ENCODE measurements at regions not wholly inside any gene's neighbourhood (a gene's known extent, or its start where the extent isn't known, plus 50 kb on each side); places are given as distances from the start of the nearest gene placed in this dataset.
"Not testable (repeated sequence)": the region's sequence is repeated elsewhere in the genome, so short reads cannot be mapped to it uniquely, and the experiment has no call there.

DNA sequence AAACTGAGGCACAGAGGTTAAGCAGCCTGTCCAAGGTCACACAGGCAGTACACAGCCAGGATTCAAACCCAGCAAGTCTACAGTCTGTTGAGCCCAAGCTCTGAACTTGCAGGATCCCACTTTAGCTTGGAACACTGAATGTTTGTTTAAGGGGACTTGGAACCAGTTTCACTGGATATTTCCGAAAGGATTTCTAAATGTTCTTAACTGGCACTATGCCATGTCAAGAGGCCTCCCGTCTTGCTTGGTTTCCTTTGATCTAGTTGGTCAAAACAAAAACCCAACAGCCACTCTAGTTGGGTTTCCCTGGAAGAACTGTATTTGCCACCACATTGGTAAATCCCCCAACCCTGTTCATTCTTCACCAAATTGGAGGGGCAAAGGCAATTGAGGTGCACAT lies 317.6 kb upstream of the KAZN start:
- intact Hi-C loops (cut with micrococcal nuclease), result no loop called here
- Histone ChIP-seq H3K4me1 (no peaks in the 10 kb centered on the region), H3K36me3 (no peaks in the 10 kb centered on the region), H3K27me3 (ENCODE audit: low read depth) (peaks cover 72% of the 10 kb centered on the region), H3K9me3 (replicated peaks) (peaks cover 3% of the 10 kb centered on the region), H3K4me3 (no peak overlapping the region), H3K27ac (replicated peaks) (no peak overlapping the region)
- no peak for DNase-seq
- TF ChIP-seq, protein P1, sequence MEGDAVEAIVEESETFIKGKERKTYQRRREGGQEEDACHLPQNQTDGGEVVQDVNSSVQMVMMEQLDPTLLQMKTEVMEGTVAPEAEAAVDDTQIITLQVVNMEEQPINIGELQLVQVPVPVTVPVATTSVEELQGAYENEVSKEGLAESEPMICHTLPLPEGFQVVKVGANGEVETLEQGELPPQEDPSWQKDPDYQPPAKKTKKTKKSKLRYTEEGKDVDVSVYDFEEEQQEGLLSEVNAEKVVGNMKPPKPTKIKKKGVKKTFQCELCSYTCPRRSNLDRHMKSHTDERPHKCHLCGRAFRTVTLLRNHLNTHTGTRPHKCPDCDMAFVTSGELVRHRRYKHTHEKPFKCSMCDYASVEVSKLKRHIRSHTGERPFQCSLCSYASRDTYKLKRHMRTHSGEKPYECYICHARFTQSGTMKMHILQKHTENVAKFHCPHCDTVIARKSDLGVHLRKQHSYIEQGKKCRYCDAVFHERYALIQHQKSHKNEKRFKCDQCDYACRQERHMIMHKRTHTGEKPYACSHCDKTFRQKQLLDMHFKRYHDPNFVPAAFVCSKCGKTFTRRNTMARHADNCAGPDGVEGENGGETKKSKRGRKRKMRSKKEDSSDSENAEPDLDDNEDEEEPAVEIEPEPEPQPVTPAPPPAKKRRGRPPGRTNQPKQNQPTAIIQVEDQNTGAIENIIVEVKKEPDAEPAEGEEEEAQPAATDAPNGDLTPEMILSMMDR (IDR thresholded peaks at IDR 0.05; ENCODE audit: borderline replicate concordance), result no peak

DNA sequence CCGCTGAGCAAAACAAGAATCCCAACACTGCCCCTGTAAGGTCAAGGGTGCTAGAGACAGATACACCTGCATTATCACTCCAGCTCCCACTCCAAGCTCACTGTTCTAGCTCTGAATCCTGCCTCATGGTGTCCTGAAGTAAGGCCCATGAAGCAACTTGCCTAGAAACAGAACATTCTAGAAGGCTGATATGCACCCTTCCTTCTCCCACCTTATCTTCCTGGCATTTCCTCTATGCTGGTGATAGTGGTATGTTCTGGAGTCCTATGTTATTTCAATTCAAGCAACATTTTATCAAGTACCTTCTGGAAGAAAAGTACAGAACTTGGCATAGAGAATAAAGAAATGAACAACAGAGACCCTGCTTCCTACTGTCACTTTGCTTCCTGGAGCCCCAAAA lies 317.1 kb upstream of the KAZN start:
- Histone ChIP-seq H3K9me3 (replicated peaks) (peaks cover 5% of the 10 kb centered on the region), H3K27ac (replicated peaks) (no peak overlapping the region), H3K4me3 (no peak overlapping the region), H3K4me1 (no peaks in the 10 kb centered on the region), H3K36me3 (no peaks in the 10 kb centered on the region), H3K27me3 (ENCODE audit: low read depth) (peaks cover 77% of the 10 kb centered on the region)
- TF ChIP-seq, protein P1 (IDR thresholded peaks at IDR 0.05; ENCODE audit: borderline replicate concordance), result no peak
- DNase-seq, result no peak
- intact Hi-C loops (cut with micrococcal nuclease), result no loop called here

DNA sequence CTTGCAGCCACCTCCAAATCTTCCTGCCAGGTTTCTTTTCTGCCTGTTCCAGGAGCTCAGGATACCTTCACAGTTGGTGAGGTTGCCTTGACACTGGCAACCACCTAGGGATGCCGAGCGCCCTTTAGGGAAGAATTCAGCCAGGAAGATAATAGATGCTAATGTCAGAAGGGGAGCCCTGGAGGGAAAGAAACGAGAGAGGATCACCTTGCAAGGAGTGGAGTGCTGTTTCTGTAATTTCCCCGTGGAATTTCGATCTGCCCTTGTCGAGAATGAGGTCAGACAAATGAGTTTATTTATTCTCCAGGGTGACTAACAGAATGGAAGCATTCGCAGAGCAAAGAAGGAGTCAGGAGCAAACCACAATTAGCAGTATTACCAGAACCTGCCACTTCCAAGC lies 315.8 kb upstream of the KAZN start:
- Histone ChIP-seq H3K4me3 (no peak overlapping the region), H3K9me3 (replicated peaks) (peaks cover 5% of the 10 kb centered on the region), H3K36me3 (no peaks in the 10 kb centered on the region), H3K27me3 (ENCODE audit: low read depth) (peaks cover 71% of the 10 kb centered on the region), H3K4me1 (no peaks in the 10 kb centered on the region), H3K27ac (replicated peaks) (no peak overlapping the region)
- intact Hi-C loops (cut with micrococcal nuclease), result no loop called here
- DNase-seq, result no peak
- TF ChIP-seq, protein P1 (IDR thresholded peaks at IDR 0.05; ENCODE audit: borderline replicate concordance), result no peak

DNA sequence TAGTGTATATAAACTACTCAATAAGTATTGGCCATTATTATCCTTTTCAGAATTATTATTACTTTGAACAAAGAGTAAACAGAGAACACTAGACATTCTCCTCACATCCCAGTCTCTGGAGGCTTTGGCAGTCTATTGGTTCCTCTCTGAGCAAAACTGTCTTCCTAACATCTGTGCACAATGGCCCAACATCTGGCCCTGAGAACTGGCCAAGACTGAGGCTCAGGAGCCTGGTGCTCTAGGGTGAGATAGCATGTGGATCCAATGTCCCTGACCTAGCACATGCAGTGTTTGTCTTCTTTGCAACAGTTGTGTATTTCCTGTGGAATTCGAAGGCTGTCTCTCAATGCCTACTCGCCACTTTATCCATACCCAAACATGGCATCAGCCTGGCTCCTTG lies 313.2 kb upstream of the KAZN start:
- Histone ChIP-seq H3K27ac (replicated peaks) (no peak overlapping the region), H3K36me3 (no peaks in the 10 kb centered on the region), H3K4me3 (no peak overlapping the region), H3K4me1 (no peaks in the 10 kb centered on the region), H3K9me3 (replicated peaks) (peaks cover 5% of the 10 kb centered on the region), H3K27me3 (ENCODE audit: low read depth) (peaks cover 52% of the 10 kb centered on the region)
- TF ChIP-seq, protein P1 (IDR thresholded peaks at IDR 0.05; ENCODE audit: borderline replicate concordance), result no peak
- intact Hi-C loops (cut with micrococcal nuclease), result no loop called here
- DNase-seq, result no peak

DNA sequence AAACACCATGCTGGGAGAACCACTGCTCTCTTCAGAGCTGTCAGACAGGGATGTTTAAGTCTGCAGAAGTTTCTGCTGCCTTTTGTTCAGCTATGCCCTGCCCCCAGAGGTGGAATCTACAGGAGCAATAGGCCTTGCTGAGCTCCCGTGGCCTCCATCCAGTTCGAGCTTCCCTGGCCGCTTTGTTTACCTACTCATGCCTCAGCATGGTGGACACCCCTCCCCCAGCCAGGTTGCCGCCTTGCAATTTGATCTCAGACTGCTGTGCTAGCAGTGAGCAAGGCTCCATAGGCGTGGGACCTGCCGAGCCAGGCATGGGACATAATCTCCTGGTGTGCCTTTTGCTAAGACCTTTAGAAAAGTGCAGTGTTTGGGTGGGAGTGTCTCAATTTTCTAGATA lies 307.3 kb upstream of the KAZN start:
- intact Hi-C loops (cut with micrococcal nuclease), result not testable (repeated sequence)

DNA sequence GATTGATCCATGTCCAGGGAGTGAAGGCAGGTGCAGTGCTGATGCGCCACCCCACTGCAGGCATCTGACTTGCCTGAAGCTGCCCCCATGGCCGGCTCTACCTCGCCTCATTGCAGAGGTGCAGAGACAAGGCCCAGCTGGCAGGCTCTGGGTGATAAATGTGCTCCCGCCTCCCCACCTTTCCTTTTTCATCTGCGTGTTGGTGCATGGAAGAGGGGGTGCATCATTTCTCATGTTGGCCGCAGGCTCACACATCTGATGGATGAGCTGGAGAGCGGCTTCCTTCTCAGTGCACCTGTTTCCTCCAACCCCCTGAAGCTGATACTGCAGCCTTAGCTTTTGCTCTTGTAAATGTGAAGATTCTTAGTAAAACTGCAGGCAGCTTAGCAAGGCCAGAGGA lies 306.0 kb upstream of the KAZN start:
- TF ChIP-seq, protein P1 (IDR thresholded peaks at IDR 0.05; ENCODE audit: borderline replicate concordance), result no peak
- H3K27ac ChIP-seq (replicated peaks), result no peak overlapping the region

More for the DNA sequence above, 307.3 kb upstream of the KAZN start:
- not testable (repeated sequence) for H3K4me3 ChIP-seq; H3K27ac ChIP-seq (replicated peaks); H3K36me3 ChIP-seq; DNase-seq; H3K9me3 ChIP-seq (replicated peaks); H3K4me1 ChIP-seq
- H3K27me3 ChIP-seq (ENCODE audit: low read depth), result peaks cover 43% of the 10 kb centered on the region

More for the DNA sequence above, 306.0 kb upstream of the KAZN start:
- Histone ChIP-seq H3K4me1 (no peaks in the 10 kb centered on the region), H3K4me3 (no peak overlapping the region), H3K27me3 (ENCODE audit: low read depth) (peaks cover 39% of the 10 kb centered on the region), H3K9me3 (replicated peaks) (no peaks in the 10 kb centered on the region), H3K36me3 (no peaks in the 10 kb centered on the region)
- intact Hi-C loops (cut with micrococcal nuclease), result no loop called here
- DNase-seq, result no peak

Measured in left ventricle myocardium inferior (tissue), 1 donor.